Activated CD8-positive, alpha-beta T cell treated with anti-CD3 and anti-CD28 coated beads, Interleukin-2, amount 10 ng/mL, durations not matched to agents 7 days and 5 days (primary cell): ENCODE measurements at regions not wholly inside any gene's neighbourhood (a gene's known extent, or its start where the extent isn't known, plus 50 kb on each side); places are given as distances from the start of the nearest gene placed in this dataset.

ENCODE experiments used
- ATAC-seq: fragments of 150-1000 bp; cut with Tn5 transposase; one replicate; pipeline ENCODE4 v1.10.0; 2021; ENCODE audit warnings: moderate library complexity
- CTCF ChIA-PET: fragments of 350-600 bp; sonication (Branson Sonifier 250); formaldehyde crosslinking; loops from one replicate; lab custom pipeline; 2021; ENCODE audit warnings: antibody characterized with exemption; lab: Charles Lee
- POLR2A ChIA-PET: fragments of 350-600 bp; sonication (Branson Sonifier 250); formaldehyde crosslinking; loops from one replicate; lab custom pipeline; 2021; ENCODE audit warnings: antibody characterized with exemption; lab: Charles Lee
- DNase-seq: peaks from one replicate; pipeline ENCODE4 v3.0.0-alpha.2; 2020
- H3K27ac Mint-ChIP-seq: one replicate; pipeline ENCODE4 v1.8.0; 2021; ENCODE audit warnings: mild to moderate bottlenecking, mixed read lengths
- H3K27me3 Mint-ChIP-seq: one replicate; pipeline ENCODE4 v1.8.0; 2021; ENCODE audit warnings: low read depth, mixed read lengths
- H3K36me3 Mint-ChIP-seq: one replicate; pipeline ENCODE4 v1.8.0; 2021; ENCODE audit warnings: low read depth, mixed read lengths
- H3K4me1 Mint-ChIP-seq: one replicate; pipeline ENCODE4 v1.8.0; 2021; ENCODE audit warnings: low read depth, mixed read lengths
- H3K4me3 Mint-ChIP-seq: one replicate; pipeline ENCODE4 v1.8.0; 2021; ENCODE audit warnings: mild to moderate bottlenecking, mixed read lengths
- H3K9me3 Mint-ChIP-seq: one replicate; pipeline ENCODE4 v1.8.0; 2022; ENCODE audit warnings: mixed read lengths; ENCODE audit not compliant: insufficient read depth

- H3K9me3 Mint-ChIP-seq, result no peaks in the 10 kb centered on the region
- no peak overlapping the region for H3K27ac Mint-ChIP-seq
- no peaks in the 10 kb centered on the region for H3K27me3 Mint-ChIP-seq
- no peak for ATAC-seq
- CTCF ChIA-PET, result no interaction called here
- POLR2A ChIA-PET, result no interaction called here
- no peak overlapping the region for H3K4me3 Mint-ChIP-seq
- DNase-seq, result no peak
- H3K4me1 Mint-ChIP-seq, result no peaks in the 10 kb centered on the region
- H3K36me3 Mint-ChIP-seq, result no peaks in the 10 kb centered on the region
These were observed 280.5 kb downstream of the TLL1 start for GRCh38 chr4:166153548-166153947.

GRCh38 chr4:166162327-166162726, 289.3 kb downstream of the TLL1 start:
- H3K4me1 Mint-ChIP-seq, result no peaks in the 10 kb centered on the region
- no peak overlapping the region for H3K4me3 Mint-ChIP-seq
- H3K9me3 Mint-ChIP-seq, result no peaks in the 10 kb centered on the region
- H3K27ac Mint-ChIP-seq, result no peak overlapping the region
- CTCF ChIA-PET, result no interaction called here
- POLR2A ChIA-PET, result no interaction called here
- no peaks in the 10 kb centered on the region for H3K27me3 Mint-ChIP-seq
- DNase-seq, result no peak
- no peak for ATAC-seq
- no peaks in the 10 kb centered on the region for H3K36me3 Mint-ChIP-seq

GRCh38 chr4:166165829-166166420, 292.9 kb downstream of the TLL1 start:
- ATAC-seq (peak; percentile 81), DNase-seq (peak; percentile 25)
- Mint-ChIP-seq H3K27me3 (no peaks in the 10 kb centered on the region), H3K4me3 (no peak overlapping the region), H3K9me3 (no peaks in the 10 kb centered on the region), H3K27ac (no peak overlapping the region), H3K4me1 (no peaks in the 10 kb centered on the region), H3K36me3 (no peaks in the 10 kb centered on the region)
- ChIA-PET CTCF (interaction anchor here (0.8 kb wide), 1 partner anchor 12 kb away, joined by 3 read pairs; no protein-coding TSS in a partner anchor), POLR2A (no interaction called here)

- ATAC-seq (no peak), DNase-seq (no peak)
- Mint-ChIP-seq H3K36me3 (no peaks in the 10 kb centered on the region), H3K4me3 (no peak overlapping the region), H3K27me3 (no peaks in the 10 kb centered on the region), H3K27ac (no peak overlapping the region), H3K4me1 (no peaks in the 10 kb centered on the region), H3K9me3 (no peaks in the 10 kb centered on the region)
- ChIA-PET CTCF (no interaction called here), POLR2A (no interaction called here)
These were observed 296.1 kb downstream of the TLL1 start for GRCh38 chr4:166169111-166169510.

GRCh38 chr4:166172619-166173018, 299.6 kb downstream of the TLL1 start:
- CTCF ChIA-PET, result no interaction called here
- H3K27me3 Mint-ChIP-seq, result no peaks in the 10 kb centered on the region
- no peaks in the 10 kb centered on the region for H3K36me3 Mint-ChIP-seq
- ATAC-seq, result no peak
- H3K4me3 Mint-ChIP-seq, result no peak overlapping the region
- DNase-seq, result no peak
- POLR2A ChIA-PET, result no interaction called here
- no peaks in the 10 kb centered on the region for H3K9me3 Mint-ChIP-seq
- H3K27ac Mint-ChIP-seq, result no peak overlapping the region
- H3K4me1 Mint-ChIP-seq, result no peaks in the 10 kb centered on the region

GRCh38 chr4:166174717-166175490, 301.9 kb downstream of the TLL1 start:
- ATAC-seq, result no peak
- POLR2A ChIA-PET, result no interaction called here

GRCh38 chr4:166182145-166182544, 309.1 kb downstream of the TLL1 start:
- no peak overlapping the region for H3K4me3 Mint-ChIP-seq
- CTCF ChIA-PET, result interaction anchor here (1.0 kb wide), 1 partner anchor 24 kb away, joined by 4 read pairs; no protein-coding TSS in a partner anchor
- H3K27ac Mint-ChIP-seq, result no peak overlapping the region
- POLR2A ChIA-PET, result no interaction called here
- no peaks in the 10 kb centered on the region for H3K27me3 Mint-ChIP-seq
- H3K9me3 Mint-ChIP-seq, result no peaks in the 10 kb centered on the region
- H3K4me1 Mint-ChIP-seq, result no peaks in the 10 kb centered on the region
- ATAC-seq (no peak), DNase-seq (no peak)
- H3K36me3 Mint-ChIP-seq, result no peaks in the 10 kb centered on the region

More at GRCh38 chr4:166174717-166175490, 301.9 kb downstream of the TLL1 start:
- no peak for DNase-seq
- CTCF ChIA-PET, result no interaction called here
- no peaks in the 10 kb centered on the region for H3K36me3 Mint-ChIP-seq
- H3K27ac Mint-ChIP-seq, result no peak overlapping the region
- H3K4me3 Mint-ChIP-seq, result no peak overlapping the region
- H3K9me3 Mint-ChIP-seq, result no peaks in the 10 kb centered on the region
- no peaks in the 10 kb centered on the region for H3K27me3 Mint-ChIP-seq
- H3K4me1 Mint-ChIP-seq, result no peaks in the 10 kb centered on the region

- CTCF ChIA-PET, result no interaction called here
- no peaks in the 10 kb centered on the region for H3K36me3 Mint-ChIP-seq
- H3K27ac Mint-ChIP-seq, result no peak overlapping the region
These were observed 322.1 kb downstream of the TLL1 start for GRCh38 chr4:166195101-166195500.

GRCh38 chr4:166197166-166197565, 324.1 kb downstream of the TLL1 start:
- Mint-ChIP-seq H3K27ac (no peak overlapping the region), H3K4me1 (no peaks in the 10 kb centered on the region), H3K36me3 (no peaks in the 10 kb centered on the region), H3K4me3 (no peak overlapping the region), H3K9me3 (no peaks in the 10 kb centered on the region), H3K27me3 (no peaks in the 10 kb centered on the region)
- ChIA-PET POLR2A (no interaction called here), CTCF (no interaction called here)
- DNase-seq (no peak), ATAC-seq (no peak)

More at GRCh38 chr4:166195101-166195500, 322.1 kb downstream of the TLL1 start:
- no peak for ATAC-seq
- POLR2A ChIA-PET, result no interaction called here
- no peak for DNase-seq
- H3K4me1 Mint-ChIP-seq, result no peaks in the 10 kb centered on the region
- no peaks in the 10 kb centered on the region for H3K9me3 Mint-ChIP-seq
- no peaks in the 10 kb centered on the region for H3K27me3 Mint-ChIP-seq
- no peak overlapping the region for H3K4me3 Mint-ChIP-seq

GRCh38 chr4:166198041-166198440, 325.0 kb downstream of the TLL1 start:
- Mint-ChIP-seq H3K9me3 (no peaks in the 10 kb centered on the region), H3K36me3 (no peaks in the 10 kb centered on the region), H3K4me1 (no peaks in the 10 kb centered on the region), H3K27ac (no peak overlapping the region), H3K27me3 (no peaks in the 10 kb centered on the region), H3K4me3 (no peak overlapping the region)
- ChIA-PET POLR2A (no interaction called here), CTCF (interaction anchor here (0.6 kb wide), 1 partner anchor 20 kb away, joined by 5 read pairs; no protein-coding TSS in a partner anchor)
- DNase-seq (no peak), ATAC-seq (no peak)

- H3K4me3 Mint-ChIP-seq, result no peak overlapping the region
- no peak for DNase-seq
- no peak overlapping the region for H3K27ac Mint-ChIP-seq
- CTCF ChIA-PET, result interaction anchor here (0.6 kb wide), 1 partner anchor 21 kb away, joined by 5 read pairs; no protein-coding TSS in a partner anchor
- H3K9me3 Mint-ChIP-seq, result no peaks in the 10 kb centered on the region
- no peaks in the 10 kb centered on the region for H3K4me1 Mint-ChIP-seq
- no peaks in the 10 kb centered on the region for H3K36me3 Mint-ChIP-seq
- no peak for ATAC-seq
- H3K27me3 Mint-ChIP-seq, result no peaks in the 10 kb centered on the region
- POLR2A ChIA-PET, result no interaction called here
These were observed 325.7 kb downstream of the TLL1 start for GRCh38 chr4:166198516-166199310.

GRCh38 chr4:166202991-166203390, 330.0 kb downstream of the TLL1 start:
- ATAC-seq, result no peak
- H3K27ac Mint-ChIP-seq, result no peak overlapping the region
- no peaks in the 10 kb centered on the region for H3K9me3 Mint-ChIP-seq
- ChIA-PET POLR2A (no interaction called here), CTCF (no interaction called here)
- no peaks in the 10 kb centered on the region for H3K4me1 Mint-ChIP-seq
- H3K27me3 Mint-ChIP-seq, result no peaks in the 10 kb centered on the region
- H3K4me3 Mint-ChIP-seq, result no peak overlapping the region
- no peaks in the 10 kb centered on the region for H3K36me3 Mint-ChIP-seq
- no peak for DNase-seq
